K562 (cell line): ENCODE measurements at regions not wholly inside any gene's neighbourhood (a gene's known extent, or its start where the extent isn't known, plus 50 kb on each side); places are given as distances from the start of the nearest gene placed in this dataset.

Experiments
- FOXO4 ChIP-seq: fragments of 450-650 bp; formaldehyde crosslinking; IDR thresholded peaks from 2 replicates; pipeline ENCODE4 v1.4.0; 2020; ENCODE audit warnings: mild to moderate bottlenecking, moderate library complexity
- RFX5 ChIP-seq: IDR thresholded peaks from 2 replicates; pipeline ENCODE4 v1.6.1; 2011; ENCODE audit warnings: low read depth, mild to moderate bottlenecking, improper control_type of control experiment, low read length

GRCh38 chr18:10121786-10122515 is 208.1 kb downstream of the VAPA start:
- TF ChIP-seq RFX5 (no peak), FOXO4 (no peak)
